ENCODE measurements at regions not wholly inside any gene's neighbourhood (a gene's known extent, or its start where the extent isn't known, plus 50 kb on each side); places are given as distances from the start of the nearest gene placed in this dataset.

GRCh38 chr4:163930086-163930485 is 435.6 kb downstream of the TMA16 start:
- no peak for DNase-seq
- H3K9me3 ChIP-seq (ENCODE audit: control extremely low read depth in 1 of 5, control insufficient read depth in 4 of 5, insufficient read depth in 2 of 5, low read depth in 1 of 5, low read length in 4 of 5) = no peaks in the 10 kb centered on the region
- no peaks in the 10 kb centered on the region for H3K4me1 ChIP-seq (ENCODE audit: control extremely low read depth in 1 of 4, control insufficient read depth in 4 of 4, insufficient read depth in 4 of 4, low read length in 3 of 4)
- ChIA-PET CTCF (no interaction called here), POLR2A (no interaction called here)
- H3K27me3 ChIP-seq (replicated peaks in 2 of 5; ENCODE audit: control insufficient read depth in 4 of 5, insufficient read depth in 5 of 5, low read length in 4 of 5) = no peaks in the 10 kb centered on the region
- no peak overlapping the region for H3K27ac ChIP-seq (ENCODE audit: insufficient read depth in 1 of 2, low read depth in 1 of 2, low read length in 2 of 2, poor library complexity in 1 of 2, severe bottlenecking in 2 of 2)
- H3K4me3 ChIP-seq (ENCODE audit: control insufficient read depth in 1 of 7, extremely low read depth in 1 of 7, insufficient read depth in 4 of 7, low read depth in 2 of 7, low read length in 6 of 7) = no peak overlapping the region
- H3K36me3 ChIP-seq (ENCODE audit: control insufficient read depth in 4 of 4, insufficient read depth in 4 of 4, low read length in 3 of 4) = no peaks in the 10 kb centered on the region

- ChIA-PET POLR2A (no interaction called here), CTCF (no interaction called here)
- no peak overlapping the region for H3K4me3 ChIP-seq (ENCODE audit: control insufficient read depth in 1 of 7, extremely low read depth in 1 of 7, insufficient read depth in 4 of 7, low read depth in 2 of 7, low read length in 6 of 7)
- over 99% methylated on average over 7 of the region's 7 CpGs for WGBS (ENCODE audit: insufficient coverage)
- no peaks in the 10 kb centered on the region for H3K36me3 ChIP-seq (ENCODE audit: control insufficient read depth in 4 of 4, insufficient read depth in 4 of 4, low read length in 3 of 4)
- no peaks in the 10 kb centered on the region for H3K27me3 ChIP-seq (replicated peaks in 2 of 5; ENCODE audit: control insufficient read depth in 4 of 5, insufficient read depth in 5 of 5, low read length in 4 of 5)
- H3K4me1 ChIP-seq (ENCODE audit: control extremely low read depth in 1 of 4, control insufficient read depth in 4 of 4, insufficient read depth in 4 of 4, low read length in 3 of 4) = no peaks in the 10 kb centered on the region
- no peaks in the 10 kb centered on the region for H3K9me3 ChIP-seq (ENCODE audit: control extremely low read depth in 1 of 5, control insufficient read depth in 4 of 5, insufficient read depth in 2 of 5, low read depth in 1 of 5, low read length in 4 of 5)
- no peak overlapping the region for H3K27ac ChIP-seq (ENCODE audit: insufficient read depth in 1 of 2, low read depth in 1 of 2, low read length in 2 of 2, poor library complexity in 1 of 2, severe bottlenecking in 2 of 2)
- DNase-seq = no peak
These were observed 438.0 kb downstream of the TMA16 start for GRCh38 chr4:163932504-163932903.

- Histone ChIP-seq H3K4me1 (ENCODE audit: control extremely low read depth in 1 of 4, control insufficient read depth in 4 of 4, insufficient read depth in 4 of 4, low read length in 3 of 4) (no peaks in the 10 kb centered on the region), H3K27ac (ENCODE audit: insufficient read depth in 1 of 2, low read depth in 1 of 2, low read length in 2 of 2, poor library complexity in 1 of 2, severe bottlenecking in 2 of 2) (no peak overlapping the region), H3K27me3 (replicated peaks in 2 of 5; ENCODE audit: control insufficient read depth in 4 of 5, insufficient read depth in 5 of 5, low read length in 4 of 5) (no peaks in the 10 kb centered on the region), H3K36me3 (ENCODE audit: control insufficient read depth in 4 of 4, insufficient read depth in 4 of 4, low read length in 3 of 4) (no peaks in the 10 kb centered on the region), H3K4me3 (ENCODE audit: control insufficient read depth in 1 of 7, extremely low read depth in 1 of 7, insufficient read depth in 4 of 7, low read depth in 2 of 7, low read length in 6 of 7) (no peak overlapping the region), H3K9me3 (ENCODE audit: control extremely low read depth in 1 of 5, control insufficient read depth in 4 of 5, insufficient read depth in 2 of 5, low read depth in 1 of 5, low read length in 4 of 5) (peaks cover 0 to 2% (median 0%) of the 10 kb centered on the region in 5 experiments)
- 80% methylated on average over 1 of the region's 1 CpG for WGBS (ENCODE audit: insufficient coverage)
- DNase-seq = no peak
- CTCF ChIA-PET = no interaction called here
- POLR2A ChIA-PET = no interaction called here
These were observed 445.1 kb downstream of the TMA16 start for GRCh38 chr4:163939597-163939996.

GRCh38 chr4:163941221-163941905 is 446.9 kb downstream of the TMA16 start:
- Histone ChIP-seq H3K4me3 (ENCODE audit: control insufficient read depth in 1 of 7, extremely low read depth in 1 of 7, insufficient read depth in 4 of 7, low read depth in 2 of 7, low read length in 6 of 7) (no peak overlapping the region), H3K4me1 (ENCODE audit: control extremely low read depth in 1 of 4, control insufficient read depth in 4 of 4, insufficient read depth in 4 of 4, low read length in 3 of 4) (no peaks in the 10 kb centered on the region), H3K27me3 (replicated peaks in 2 of 5; ENCODE audit: control insufficient read depth in 4 of 5, insufficient read depth in 5 of 5, low read length in 4 of 5) (no peaks in the 10 kb centered on the region), H3K27ac (ENCODE audit: insufficient read depth in 1 of 2, low read depth in 1 of 2, low read length in 2 of 2, poor library complexity in 1 of 2, severe bottlenecking in 2 of 2) (no peak overlapping the region), H3K36me3 (ENCODE audit: control insufficient read depth in 4 of 4, insufficient read depth in 4 of 4, low read length in 3 of 4) (no peaks in the 10 kb centered on the region), H3K9me3 (ENCODE audit: control extremely low read depth in 1 of 5, control insufficient read depth in 4 of 5, insufficient read depth in 2 of 5, low read depth in 1 of 5, low read length in 4 of 5) (peaks cover 0 to 2% (median 0%) of the 10 kb centered on the region in 5 experiments)
- POLR2A ChIA-PET = no interaction called here
- WGBS (ENCODE audit: insufficient coverage) = 88% methylated on average over 4 of the region's 7 CpGs
- CTCF ChIA-PET = no interaction called here
- DNase-seq = no peak

- Histone ChIP-seq H3K36me3 (ENCODE audit: control insufficient read depth in 4 of 4, insufficient read depth in 4 of 4, low read length in 3 of 4) (no peaks in the 10 kb centered on the region), H3K27ac (ENCODE audit: insufficient read depth in 1 of 2, low read depth in 1 of 2, low read length in 2 of 2, poor library complexity in 1 of 2, severe bottlenecking in 2 of 2) (no peak overlapping the region), H3K9me3 (ENCODE audit: control extremely low read depth in 1 of 5, control insufficient read depth in 4 of 5, insufficient read depth in 2 of 5, low read depth in 1 of 5, low read length in 4 of 5) (no peaks in the 10 kb centered on the region), H3K27me3 (replicated peaks in 2 of 5; ENCODE audit: control insufficient read depth in 4 of 5, insufficient read depth in 5 of 5, low read length in 4 of 5) (no peaks in the 10 kb centered on the region), H3K4me1 (ENCODE audit: control extremely low read depth in 1 of 4, control insufficient read depth in 4 of 4, insufficient read depth in 4 of 4, low read length in 3 of 4) (no peaks in the 10 kb centered on the region), H3K4me3 (ENCODE audit: control insufficient read depth in 1 of 7, extremely low read depth in 1 of 7, insufficient read depth in 4 of 7, low read depth in 2 of 7, low read length in 6 of 7) (no peak overlapping the region)
- POLR2A ChIA-PET = no interaction called here
- 97% methylated on average over 8 of the region's 9 CpGs for WGBS (ENCODE audit: insufficient coverage)
- DNase-seq = no peak
- CTCF ChIA-PET = no interaction called here
These were observed 454.5 kb downstream of the TMA16 start for GRCh38 chr4:163948920-163949455.

- DNase-seq = no peak
- POLR2A ChIA-PET = no interaction called here
- no peak overlapping the region for H3K27ac ChIP-seq (ENCODE audit: insufficient read depth in 1 of 2, low read depth in 1 of 2, low read length in 2 of 2, poor library complexity in 1 of 2, severe bottlenecking in 2 of 2)
- H3K9me3 ChIP-seq (ENCODE audit: control extremely low read depth in 1 of 5, control insufficient read depth in 4 of 5, insufficient read depth in 2 of 5, low read depth in 1 of 5, low read length in 4 of 5) = no peaks in the 10 kb centered on the region
- CTCF ChIA-PET = no interaction called here
- no peaks in the 10 kb centered on the region for H3K27me3 ChIP-seq (replicated peaks in 2 of 5; ENCODE audit: control insufficient read depth in 4 of 5, insufficient read depth in 5 of 5, low read length in 4 of 5)
- no peaks in the 10 kb centered on the region for H3K36me3 ChIP-seq (ENCODE audit: control insufficient read depth in 4 of 4, insufficient read depth in 4 of 4, low read length in 3 of 4)
- WGBS (ENCODE audit: insufficient coverage) = over 99% methylated on average over 11 of the region's 11 CpGs
- no peak overlapping the region for H3K4me3 ChIP-seq (ENCODE audit: control insufficient read depth in 1 of 7, extremely low read depth in 1 of 7, insufficient read depth in 4 of 7, low read depth in 2 of 7, low read length in 6 of 7)
- H3K4me1 ChIP-seq (ENCODE audit: control extremely low read depth in 1 of 4, control insufficient read depth in 4 of 4, insufficient read depth in 4 of 4, low read length in 3 of 4) = no peaks in the 10 kb centered on the region
These were observed 455.6 kb downstream of the TMA16 start for GRCh38 chr4:163949976-163950601.

GRCh38 chr4:163955288-163955687 is 460.8 kb downstream of the TMA16 start:
- H3K4me1 ChIP-seq (ENCODE audit: control extremely low read depth in 1 of 4, control insufficient read depth in 4 of 4, insufficient read depth in 4 of 4, low read length in 3 of 4) = no peaks in the 10 kb centered on the region
- no peaks in the 10 kb centered on the region for H3K36me3 ChIP-seq (ENCODE audit: control insufficient read depth in 4 of 4, insufficient read depth in 4 of 4, low read length in 3 of 4)
- H3K4me3 ChIP-seq (ENCODE audit: control insufficient read depth in 1 of 7, extremely low read depth in 1 of 7, insufficient read depth in 4 of 7, low read depth in 2 of 7, low read length in 6 of 7) = no peak overlapping the region
- POLR2A ChIA-PET = no interaction called here
- no peaks in the 10 kb centered on the region for H3K9me3 ChIP-seq (ENCODE audit: control extremely low read depth in 1 of 5, control insufficient read depth in 4 of 5, insufficient read depth in 2 of 5, low read depth in 1 of 5, low read length in 4 of 5)
- 89% methylated on average over 4 of the region's 4 CpGs for WGBS (ENCODE audit: insufficient coverage)
- H3K27me3 ChIP-seq (replicated peaks in 2 of 5; ENCODE audit: control insufficient read depth in 4 of 5, insufficient read depth in 5 of 5, low read length in 4 of 5) = no peaks in the 10 kb centered on the region
- CTCF ChIA-PET = no interaction called here
- no peak overlapping the region for H3K27ac ChIP-seq (ENCODE audit: insufficient read depth in 1 of 2, low read depth in 1 of 2, low read length in 2 of 2, poor library complexity in 1 of 2, severe bottlenecking in 2 of 2)
- no peak for DNase-seq

All from common myeloid progenitor, CD34-positive (primary cell).